Bronchial epithelial cell (primary cell): ENCODE measurements at regions not wholly inside any gene's neighbourhood (a gene's known extent, or its start where the extent isn't known, plus 50 kb on each side); places are given as distances from the start of the nearest gene placed in this dataset.

Experiments
- DNase-seq: peaks from one replicate; pipeline ENCODE4 v3.0.0-alpha.2; 2010; ENCODE audit warnings: low read depth
- FAIRE-seq: peaks from 2 replicates; lab custom pipeline; 2011; peaks lifted over from hg19 to GRCh38; lab: Jason Lieb, UNC
- H3K27me3 ChIP-seq: 2 replicates; pipeline ENCODE4 v1.5.1; 2011; ENCODE audit warnings: low read length; ENCODE audit not compliant: control insufficient read depth, insufficient read depth
- H3K36me3 ChIP-seq: 2 replicates; pipeline ENCODE4 v1.5.1; 2011; ENCODE audit warnings: low read length; ENCODE audit not compliant: control insufficient read depth, insufficient read depth
- H3K4me3 ChIP-seq: 2 replicates; pipeline ENCODE4 v1.5.1; 2011; ENCODE audit warnings: mild to moderate bottlenecking, low read depth, low read length, control low read depth
- TF ChIP-seq, protein P1 (sequence below): IDR thresholded peaks from 2 replicates; pipeline ENCODE4 v1.5.1; 2011; ENCODE audit warnings: mild to moderate bottlenecking, moderate library complexity, low read length, control low read depth, inconsistent platforms; ENCODE audit not compliant: insufficient read depth, severe bottlenecking

DNA sequence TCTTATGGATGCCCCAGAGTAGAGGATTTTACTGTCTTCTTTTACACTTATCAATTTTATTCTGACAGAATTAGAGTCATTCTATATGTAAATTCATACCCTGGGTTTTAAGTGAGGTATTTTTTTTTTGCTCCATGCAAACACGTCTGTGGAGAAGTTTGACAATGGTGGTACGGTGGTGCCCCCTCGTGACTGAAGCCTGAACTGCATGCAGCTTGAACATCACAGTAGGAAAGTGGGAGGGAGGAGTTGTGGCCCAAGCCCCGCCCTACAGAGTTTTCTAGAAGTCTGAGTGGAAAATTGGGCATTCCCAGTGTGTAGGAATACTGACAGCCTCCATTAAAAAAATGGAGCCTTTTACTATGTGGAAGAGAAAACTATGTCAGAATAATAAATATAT is 73.3 kb upstream of the RAB40AL start:
- no peaks in the 10 kb centered on the region for H3K36me3 ChIP-seq
- H3K27me3 ChIP-seq, result no peaks in the 10 kb centered on the region
- DNase-seq (peak; percentile 63), FAIRE-seq (no peak)
- TF ChIP-seq, protein P1, sequence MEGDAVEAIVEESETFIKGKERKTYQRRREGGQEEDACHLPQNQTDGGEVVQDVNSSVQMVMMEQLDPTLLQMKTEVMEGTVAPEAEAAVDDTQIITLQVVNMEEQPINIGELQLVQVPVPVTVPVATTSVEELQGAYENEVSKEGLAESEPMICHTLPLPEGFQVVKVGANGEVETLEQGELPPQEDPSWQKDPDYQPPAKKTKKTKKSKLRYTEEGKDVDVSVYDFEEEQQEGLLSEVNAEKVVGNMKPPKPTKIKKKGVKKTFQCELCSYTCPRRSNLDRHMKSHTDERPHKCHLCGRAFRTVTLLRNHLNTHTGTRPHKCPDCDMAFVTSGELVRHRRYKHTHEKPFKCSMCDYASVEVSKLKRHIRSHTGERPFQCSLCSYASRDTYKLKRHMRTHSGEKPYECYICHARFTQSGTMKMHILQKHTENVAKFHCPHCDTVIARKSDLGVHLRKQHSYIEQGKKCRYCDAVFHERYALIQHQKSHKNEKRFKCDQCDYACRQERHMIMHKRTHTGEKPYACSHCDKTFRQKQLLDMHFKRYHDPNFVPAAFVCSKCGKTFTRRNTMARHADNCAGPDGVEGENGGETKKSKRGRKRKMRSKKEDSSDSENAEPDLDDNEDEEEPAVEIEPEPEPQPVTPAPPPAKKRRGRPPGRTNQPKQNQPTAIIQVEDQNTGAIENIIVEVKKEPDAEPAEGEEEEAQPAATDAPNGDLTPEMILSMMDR, result peak; percentile 69
- no peak overlapping the region for H3K4me3 ChIP-seq

DNA sequence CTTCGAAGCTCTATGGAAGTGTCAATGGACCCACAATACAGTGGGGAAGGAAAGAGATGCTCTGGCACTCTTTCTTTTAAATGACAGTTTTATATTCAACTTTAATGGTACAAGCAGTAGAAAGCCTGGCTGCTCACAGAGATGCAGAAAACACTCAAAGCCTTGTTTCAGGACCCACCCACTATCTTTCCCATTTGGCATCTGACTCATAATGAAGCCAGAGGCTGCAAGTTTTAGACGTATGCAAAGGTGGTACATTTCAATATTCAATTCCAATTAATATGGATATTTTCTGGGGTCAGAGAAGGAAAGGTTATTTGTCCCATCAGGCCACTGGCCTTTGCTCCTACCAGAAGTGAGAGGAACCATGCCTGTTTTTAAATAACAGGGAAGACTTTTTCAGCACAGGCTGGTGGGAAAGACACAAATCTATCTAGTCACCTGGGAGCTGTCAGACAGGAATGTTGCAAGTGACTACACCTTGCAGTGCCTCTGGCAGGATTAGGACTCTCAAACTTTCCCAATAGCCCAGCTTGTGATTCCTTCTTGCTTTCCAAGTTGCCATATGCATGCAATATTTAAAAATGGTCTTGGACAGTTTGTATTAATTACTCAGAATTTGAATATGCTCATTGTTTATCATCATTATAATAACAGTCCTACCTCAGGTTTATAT is 70.0 kb upstream of the RAB40AL start:
- no peak for FAIRE-seq
- Histone ChIP-seq H3K27me3 (no peaks in the 10 kb centered on the region), H3K36me3 (no peaks in the 10 kb centered on the region), H3K4me3 (no peak overlapping the region)
- peak; percentile 12 for DNase-seq
- TF ChIP-seq, protein P1, result no peak

DNA sequence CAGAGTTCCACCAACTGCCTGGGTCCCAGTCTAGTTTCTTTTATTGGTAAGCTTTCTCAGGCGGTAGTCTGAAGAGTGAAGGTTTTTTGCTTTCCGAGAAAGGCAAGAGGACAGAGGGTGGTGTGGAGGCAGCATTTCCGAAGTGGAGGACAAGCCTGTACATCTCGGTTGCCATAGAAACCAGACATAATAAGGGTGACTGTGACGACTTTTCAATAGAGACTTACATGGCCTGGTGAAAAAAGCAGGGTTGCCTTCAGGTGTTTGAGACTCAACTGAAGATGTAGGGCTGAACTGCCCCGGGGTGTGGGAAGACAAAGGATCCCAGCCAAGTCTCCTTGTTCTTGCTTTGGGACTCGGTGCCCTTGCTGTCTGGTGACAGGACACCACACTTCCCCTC is 53.6 kb upstream of the RAB40AL start:
- DNase-seq, result no peak
- TF ChIP-seq, protein P1, result no peak
- Histone ChIP-seq H3K4me3 (no peak overlapping the region), H3K36me3 (no peaks in the 10 kb centered on the region), H3K27me3 (no peaks in the 10 kb centered on the region)
- FAIRE-seq, result no peak
